Panc1 (cell line): ENCODE measurements at regions not wholly inside any gene's neighbourhood (a gene's known extent, or its start where the extent isn't known, plus 50 kb on each side); places are given as distances from the start of the nearest gene placed in this dataset.

Experiments
- POLR2AphosphoS5 ChIP-seq: IDR thresholded peaks from 2 replicates; pipeline ENCODE4 v1.6.1; 2012; ENCODE audit warnings: mild to moderate bottlenecking, low read depth, low read length, moderate library complexity
- SIN3A ChIP-seq: IDR thresholded peaks from 2 replicates; pipeline ENCODE4 v1.6.1; 2012; ENCODE audit warnings: low read depth, mild to moderate bottlenecking, low read length, moderate library complexity, borderline replicate concordance; ENCODE audit not compliant: insufficient read depth
- TCF7L2 ChIP-seq: IDR thresholded peaks from 2 replicates; pipeline ENCODE4 v1.6.1; 2011; ENCODE audit warnings: mild to moderate bottlenecking, low read depth, low read length, inconsistent platforms
- TF ChIP-seq, protein P1 (sequence below): fragments of 450-650 bp; IDR thresholded peaks from 2 replicates; pipeline ENCODE4 v1.5.1; 2017; ENCODE audit warnings: mild to moderate bottlenecking

DNA sequence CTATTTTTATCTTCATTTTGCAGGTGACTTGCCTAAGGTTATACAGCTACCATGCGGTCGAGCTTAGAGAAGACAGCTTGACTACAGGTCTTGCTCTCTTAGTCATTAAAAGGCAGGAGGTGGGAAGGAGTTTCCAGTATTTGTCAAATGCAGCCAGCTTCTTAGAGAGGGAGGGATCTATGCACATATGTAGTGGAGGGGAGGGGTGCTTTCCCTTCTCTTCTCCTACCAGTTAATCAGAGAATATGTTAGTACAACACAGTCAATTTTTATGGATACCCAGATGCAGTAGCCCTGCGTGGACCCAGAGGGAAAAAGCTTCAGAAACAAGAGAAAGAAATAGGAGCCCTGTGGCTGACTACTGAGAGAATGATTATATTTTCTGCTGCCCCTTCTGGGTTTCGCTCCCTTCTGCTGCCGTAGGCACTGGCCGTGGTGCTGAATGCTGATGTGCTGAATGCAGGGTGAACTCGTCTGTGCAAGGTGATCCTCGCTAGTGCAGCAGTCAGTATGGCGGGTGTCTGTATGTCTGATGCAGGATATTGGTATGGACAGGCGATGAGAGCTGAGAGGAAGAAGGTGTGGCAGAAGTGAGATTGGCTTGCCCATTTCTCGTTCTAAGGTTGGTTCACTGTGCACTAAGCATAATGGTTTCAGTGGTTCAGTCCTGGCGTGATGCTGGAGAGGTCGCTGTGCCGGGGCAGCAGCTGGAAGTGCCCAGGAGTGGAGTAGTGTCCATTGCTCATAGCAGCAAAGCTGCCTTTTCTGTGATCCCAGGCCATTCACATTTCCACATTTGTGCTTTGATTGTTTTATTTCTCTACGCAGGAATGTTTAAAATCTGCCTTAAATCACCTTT lies 189.2 kb upstream of the PODXL start:
- TF ChIP-seq, protein P1, sequence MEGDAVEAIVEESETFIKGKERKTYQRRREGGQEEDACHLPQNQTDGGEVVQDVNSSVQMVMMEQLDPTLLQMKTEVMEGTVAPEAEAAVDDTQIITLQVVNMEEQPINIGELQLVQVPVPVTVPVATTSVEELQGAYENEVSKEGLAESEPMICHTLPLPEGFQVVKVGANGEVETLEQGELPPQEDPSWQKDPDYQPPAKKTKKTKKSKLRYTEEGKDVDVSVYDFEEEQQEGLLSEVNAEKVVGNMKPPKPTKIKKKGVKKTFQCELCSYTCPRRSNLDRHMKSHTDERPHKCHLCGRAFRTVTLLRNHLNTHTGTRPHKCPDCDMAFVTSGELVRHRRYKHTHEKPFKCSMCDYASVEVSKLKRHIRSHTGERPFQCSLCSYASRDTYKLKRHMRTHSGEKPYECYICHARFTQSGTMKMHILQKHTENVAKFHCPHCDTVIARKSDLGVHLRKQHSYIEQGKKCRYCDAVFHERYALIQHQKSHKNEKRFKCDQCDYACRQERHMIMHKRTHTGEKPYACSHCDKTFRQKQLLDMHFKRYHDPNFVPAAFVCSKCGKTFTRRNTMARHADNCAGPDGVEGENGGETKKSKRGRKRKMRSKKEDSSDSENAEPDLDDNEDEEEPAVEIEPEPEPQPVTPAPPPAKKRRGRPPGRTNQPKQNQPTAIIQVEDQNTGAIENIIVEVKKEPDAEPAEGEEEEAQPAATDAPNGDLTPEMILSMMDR = no peak
- TF ChIP-seq SIN3A (no peak), TCF7L2 (no peak), POLR2AphosphoS5 (no peak)
